HG03469 (cell line): ENCODE measurements at regions not wholly inside any gene's neighbourhood (a gene's known extent, or its start where the extent isn't known, plus 50 kb on each side); places are given as distances from the start of the nearest gene placed in this dataset.

Source experiments
- ATAC-seq: cut with Tn5 transposase; IDR thresholded peaks from one replicate; pipeline ENCODE4 v1.9.1; 2021; ENCODE audit warnings: mild to moderate bottlenecking, moderate library complexity, moderate number of reproducible peaks; ENCODE audit not compliant: unreplicated experiment

GRCh38 chr16:49048557-49048956 is 233.1 kb downstream of the CBLN1 start:
- ATAC-seq = no peak

GRCh38 chr16:49036126-49036525 is 245.5 kb downstream of the CBLN1 start:
- ATAC-seq = no peak

DNA sequence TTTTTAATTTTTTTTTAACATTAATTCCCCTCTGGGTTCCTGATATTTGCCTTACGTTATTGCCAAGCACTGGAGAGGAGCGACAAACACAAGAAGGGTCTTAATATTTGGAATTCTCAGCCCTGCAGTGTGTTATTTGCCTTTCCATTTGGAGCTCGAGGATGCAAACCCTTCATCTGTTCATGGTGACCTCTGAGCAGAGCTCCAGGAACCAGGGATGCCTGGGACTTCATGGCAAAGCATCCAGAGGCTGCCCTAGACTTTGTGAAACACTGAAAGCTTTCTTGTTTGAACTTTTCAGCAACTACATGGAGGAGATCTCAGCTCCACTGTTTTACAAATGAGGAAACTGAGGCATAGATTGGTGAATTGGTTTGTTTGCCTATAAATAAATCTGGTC is 254.2 kb downstream of the CBLN1 start:
- no peak for ATAC-seq

- ATAC-seq = no peak
Observed at GRCh38 chr16:49026566-49027181, 255.0 kb downstream of the CBLN1 start.

DNA sequence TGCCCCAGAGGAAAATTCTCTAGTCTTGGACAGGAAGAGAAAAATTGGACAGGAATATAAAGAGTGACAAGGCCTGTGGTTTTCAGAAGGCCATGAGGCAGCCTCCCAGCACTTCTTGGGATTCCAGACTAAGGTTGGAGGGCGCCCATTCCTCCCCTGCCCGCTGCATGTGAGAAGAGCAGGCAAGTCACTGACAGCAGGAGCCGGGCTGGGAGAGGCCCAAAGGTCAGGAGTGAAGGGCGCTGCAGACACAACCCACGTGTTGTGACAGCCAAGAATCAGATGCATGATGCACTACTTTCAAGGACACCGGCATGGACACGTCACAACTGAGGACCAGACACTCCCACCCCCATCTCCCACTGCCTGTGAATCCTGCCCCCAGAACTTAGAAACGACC is 256.7 kb downstream of the CBLN1 start:
- ATAC-seq = no peak

- no peak for ATAC-seq
Observed at GRCh38 chr16:49024016-49024415, 257.6 kb downstream of the CBLN1 start.

- ATAC-seq = no peak
Observed at GRCh38 chr16:49023050-49023449, 258.6 kb downstream of the CBLN1 start.

DNA sequence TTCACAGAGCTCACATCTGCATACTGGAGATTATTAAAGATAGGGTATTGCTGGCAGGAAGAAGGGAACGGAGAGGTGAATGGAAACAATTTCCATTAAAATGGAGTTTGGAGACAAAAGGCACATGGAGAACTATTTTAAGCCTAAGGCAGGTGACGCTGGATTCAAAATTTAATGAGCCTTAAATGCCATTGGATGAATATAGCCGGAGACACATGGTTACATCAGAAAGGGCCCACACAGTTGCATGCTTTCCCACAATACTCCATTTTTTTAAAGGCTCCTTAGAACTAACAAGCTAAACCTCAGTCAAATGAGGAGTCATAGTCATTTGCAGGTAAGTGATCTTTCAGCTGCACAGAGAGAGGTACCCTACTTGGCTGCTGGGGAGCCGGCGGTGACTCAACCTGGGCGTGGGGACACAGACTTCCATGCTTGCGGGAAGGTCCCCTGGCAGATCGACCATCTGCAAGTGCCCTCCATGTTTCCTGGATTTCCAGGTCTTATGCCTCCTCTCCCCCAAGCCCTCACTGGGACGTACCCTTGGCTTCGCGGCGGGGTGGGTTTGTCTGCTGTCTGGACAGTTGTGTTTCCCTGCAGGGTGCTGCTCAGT is 259.2 kb downstream of the CBLN1 start:
- no peak for ATAC-seq

DNA sequence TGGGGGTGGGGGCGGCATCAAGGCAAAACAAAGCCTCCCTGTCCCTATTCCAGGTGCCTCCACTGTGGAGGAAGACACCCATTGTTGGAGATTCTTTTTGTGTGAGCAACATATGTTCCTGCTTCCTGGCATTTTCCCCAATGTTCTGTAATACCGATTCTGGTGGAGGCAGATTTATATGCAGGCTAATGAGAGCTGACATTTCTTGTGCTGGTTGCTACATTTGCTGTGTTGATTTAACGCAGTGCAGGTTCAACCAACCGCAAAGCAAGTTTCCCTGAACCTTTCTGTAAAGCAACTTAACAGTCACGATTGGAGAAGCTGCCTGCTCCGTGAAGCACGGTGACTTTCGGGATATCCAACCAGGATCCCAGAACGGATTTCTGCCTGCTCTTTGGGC is 260.5 kb downstream of the CBLN1 start:
- ATAC-seq = no peak

- no peak for ATAC-seq
Observed at GRCh38 chr16:49020436-49020835, 261.2 kb downstream of the CBLN1 start.

DNA sequence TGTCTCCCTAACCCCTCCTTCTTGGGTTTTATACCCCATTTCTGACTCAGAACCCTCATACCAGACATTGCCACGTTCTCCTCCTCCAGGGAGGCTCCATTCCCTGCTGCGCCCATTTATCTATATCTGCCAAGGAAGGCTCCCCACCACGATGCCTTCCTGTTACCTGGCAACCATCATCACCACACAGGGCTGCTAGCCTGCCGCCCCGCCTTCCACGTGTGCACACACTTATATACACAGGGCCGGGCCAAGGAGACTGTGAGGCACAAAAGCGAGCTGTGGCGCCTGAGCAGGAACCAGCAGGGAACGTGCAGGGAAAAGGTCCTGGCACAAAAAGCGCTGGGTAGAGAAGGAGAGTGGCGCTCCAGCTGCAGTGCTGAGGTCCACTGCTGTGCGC is 261.8 kb downstream of the CBLN1 start:
- ATAC-seq = no peak

DNA sequence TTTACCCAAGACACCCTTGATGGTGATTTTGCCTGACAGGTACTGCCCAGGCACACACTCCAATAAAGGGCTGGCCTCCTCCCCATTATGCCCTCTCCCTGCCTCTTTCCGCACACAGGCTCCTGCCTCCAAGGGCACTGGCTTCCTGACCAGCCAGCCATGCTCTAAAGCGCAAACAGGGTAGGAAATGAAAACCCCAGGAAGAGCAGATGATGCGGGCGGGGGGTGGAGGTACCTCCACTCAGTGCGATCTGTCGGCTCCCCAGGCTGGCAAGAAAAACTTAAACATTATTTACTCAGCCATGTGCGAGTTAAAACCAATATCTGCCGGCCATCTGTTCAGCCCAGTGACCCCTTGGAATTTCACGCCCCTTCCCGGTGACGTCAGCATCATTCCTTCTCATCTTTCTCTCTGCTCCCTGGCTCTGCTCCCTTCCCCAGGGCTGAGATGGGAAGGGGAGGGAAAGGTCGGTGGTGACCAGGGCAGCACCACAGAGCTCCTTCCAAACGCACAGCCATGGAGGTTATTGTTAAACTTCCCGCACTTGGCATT is 262.5 kb downstream of the CBLN1 start:
- ATAC-seq = no peak

- no peak for ATAC-seq
Observed at GRCh38 chr16:49018259-49018931, 263.2 kb downstream of the CBLN1 start.

GRCh38 chr16:49017501-49017900 is 264.1 kb downstream of the CBLN1 start:
- ATAC-seq = no peak

DNA sequence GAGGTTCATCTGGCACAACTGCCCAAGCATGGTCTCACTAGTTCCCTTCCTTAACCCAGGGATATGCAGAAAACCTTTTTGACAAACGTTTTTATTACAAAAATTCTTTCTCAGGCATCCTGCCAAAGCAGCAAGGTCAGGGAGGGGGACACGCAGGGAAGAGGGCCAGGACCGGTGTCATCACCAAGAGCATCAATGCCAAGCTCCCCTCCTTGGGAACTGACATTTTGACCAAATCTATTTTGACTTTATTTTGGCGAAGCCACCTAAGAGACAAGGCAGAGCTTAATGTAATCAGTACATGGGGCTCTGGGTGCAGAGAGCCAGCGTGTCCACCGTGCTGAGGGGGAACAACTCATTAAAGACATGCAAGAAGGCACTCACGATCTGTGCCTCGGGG is 265.2 kb downstream of the CBLN1 start:
- ATAC-seq = no peak

- no peak for ATAC-seq
Observed at GRCh38 chr16:49015225-49015592, 266.4 kb downstream of the CBLN1 start.

DNA sequence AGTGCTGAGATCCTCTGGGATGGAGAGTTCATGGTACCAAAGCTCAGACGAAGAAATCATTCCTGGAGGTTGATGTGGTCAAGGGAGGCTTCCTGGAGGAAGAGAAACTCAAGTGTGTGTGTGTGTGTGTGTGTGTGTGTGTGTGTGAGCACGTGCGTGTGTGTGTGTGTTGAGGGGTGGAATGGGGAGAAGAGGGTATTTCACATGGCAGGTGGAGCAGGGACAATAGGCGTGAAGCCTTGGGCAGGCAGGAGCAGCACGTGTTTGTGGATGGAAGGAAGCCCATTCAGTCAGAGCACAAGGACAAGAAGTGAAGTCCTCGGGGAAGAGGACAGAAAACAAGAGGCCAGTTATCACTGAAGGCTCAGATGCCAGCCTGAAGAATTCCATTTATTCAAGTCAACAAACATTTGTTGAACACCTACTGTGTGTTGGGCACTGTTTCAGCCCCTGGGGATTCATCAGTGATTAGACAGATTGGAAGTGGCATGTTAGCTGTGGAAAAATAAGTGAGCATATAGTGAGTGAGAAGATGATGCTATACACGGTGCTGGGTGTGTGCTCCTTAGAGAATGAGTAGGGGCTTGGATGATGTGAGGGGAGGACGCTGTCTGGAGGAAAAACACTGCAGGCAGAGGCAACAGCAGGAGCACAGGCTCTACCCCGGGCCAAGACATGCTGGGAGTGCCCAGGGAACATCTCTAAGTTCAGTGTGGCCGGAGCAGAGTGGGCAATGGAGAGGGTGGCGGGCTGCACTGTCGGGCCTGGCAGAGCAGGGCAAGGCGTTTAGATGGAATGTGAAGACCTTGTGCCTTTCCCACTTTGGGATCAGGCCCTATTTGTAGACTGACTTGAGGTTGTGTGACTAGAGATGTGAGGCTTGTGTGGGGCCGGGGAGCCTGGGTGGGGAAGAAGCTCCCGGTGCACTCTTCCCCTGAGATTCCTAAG is 267.1 kb downstream of the CBLN1 start:
- ATAC-seq = no peak

DNA sequence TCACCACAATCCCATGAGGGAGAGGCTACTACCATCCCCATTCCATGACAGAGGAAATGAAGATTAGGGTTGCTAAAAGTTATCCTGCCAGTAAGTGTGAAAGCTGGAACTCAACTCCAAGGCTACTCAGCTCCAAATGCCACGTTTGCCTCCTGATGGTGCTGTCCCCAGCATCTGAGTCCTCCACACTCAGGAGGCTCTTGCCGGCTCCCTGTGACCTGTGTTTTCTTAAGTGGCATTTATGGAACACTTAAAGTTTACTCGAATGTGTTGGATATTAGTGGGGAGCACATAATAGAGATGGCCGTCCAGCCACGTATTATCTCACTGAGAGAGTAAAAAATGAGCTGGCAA is 267.9 kb downstream of the CBLN1 start:
- ATAC-seq = no peak

DNA sequence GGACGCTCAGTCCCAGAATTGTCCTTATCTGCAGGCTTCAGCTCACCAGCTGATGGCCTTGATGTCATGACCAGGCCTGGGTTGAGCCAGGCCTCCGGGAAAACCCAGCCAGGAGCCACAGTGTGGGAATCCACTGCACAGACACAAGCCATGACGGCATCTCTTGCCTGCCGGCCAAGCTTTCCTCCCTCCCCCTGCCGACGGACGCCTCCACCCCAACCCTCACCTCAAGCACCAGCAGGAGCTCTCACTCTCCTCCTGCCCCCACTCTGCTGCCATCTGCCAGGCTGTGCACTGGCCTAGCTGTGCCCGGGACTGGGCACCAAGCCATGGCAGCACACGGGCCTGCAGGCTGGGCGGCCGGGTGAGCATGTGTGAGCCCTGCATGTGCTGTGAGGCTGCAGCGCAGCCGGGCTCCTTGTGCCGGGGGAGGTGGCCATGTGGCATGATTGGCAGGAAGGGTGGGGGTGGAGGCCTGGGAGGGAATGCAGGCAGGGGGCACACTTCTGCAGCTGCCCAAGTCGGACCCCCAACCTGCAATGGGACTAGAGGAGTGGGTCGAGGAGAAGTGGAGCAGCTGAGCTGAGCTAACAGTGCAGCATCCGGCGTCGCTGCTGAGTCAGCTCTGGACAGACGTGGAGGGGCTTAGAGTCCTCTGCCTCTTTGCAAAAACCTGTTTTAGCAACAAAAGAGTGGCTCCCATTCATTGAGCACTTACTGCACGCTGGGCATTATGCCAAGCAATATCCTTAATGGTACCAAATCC is 268.5 kb downstream of the CBLN1 start:
- ATAC-seq = no peak

GRCh38 chr16:49011901-49012300 is 269.7 kb downstream of the CBLN1 start:
- ATAC-seq = no peak
